NCI-H526 treated with DMSO at 0.1 percent for 48 hours (cell line): ENCODE measurements at regions not wholly inside any gene's neighbourhood (a gene's known extent, or its start where the extent isn't known, plus 50 kb on each side); places are given as distances from the start of the nearest gene placed in this dataset.

Experiments used
- DNase-seq: peaks from one replicate; lab custom pipeline; 2025; lab: John Stamatoyannopoulos, UW

DNA sequence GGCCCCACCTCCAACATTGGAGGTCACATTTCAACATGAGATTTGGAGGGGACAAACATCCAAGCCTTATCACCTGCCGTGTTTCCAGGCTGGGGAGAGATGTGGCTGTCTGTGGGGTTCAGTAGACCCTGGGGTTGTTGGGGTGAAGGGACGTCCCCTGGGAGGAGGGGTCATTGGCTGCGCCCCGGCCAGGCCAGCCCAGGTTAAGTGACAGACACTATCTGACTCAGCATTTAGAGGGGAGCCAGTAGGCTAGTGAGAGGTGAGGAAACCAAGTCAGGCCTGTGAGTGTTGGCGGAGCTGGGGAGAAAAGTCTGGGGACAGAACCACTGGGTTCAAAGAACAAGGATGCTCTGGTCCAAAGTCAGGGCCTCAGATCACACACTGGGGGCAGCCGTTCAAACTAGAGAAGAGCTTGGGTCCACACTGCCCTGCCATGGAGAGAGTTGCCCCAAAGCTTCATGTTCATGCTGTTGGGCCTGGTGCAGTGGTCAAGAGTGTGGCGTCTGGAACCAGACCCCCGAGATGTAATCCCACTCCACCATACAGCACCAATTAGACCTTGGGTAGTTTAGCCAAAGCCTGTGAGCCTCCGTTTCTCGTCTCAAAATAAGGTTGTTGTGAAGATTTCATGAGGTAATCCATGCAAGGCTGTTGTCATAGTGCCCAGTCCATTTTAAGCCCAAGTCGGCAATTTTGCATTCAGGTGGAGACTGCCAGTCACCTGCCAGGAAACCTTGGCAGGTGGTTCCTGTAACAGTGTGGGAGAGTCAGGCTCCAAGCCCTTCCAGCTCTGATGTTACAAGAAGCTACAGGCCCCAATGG lies 1289.6 kb downstream of the TBC1D22A start:
- no peak for DNase-seq

DNA sequence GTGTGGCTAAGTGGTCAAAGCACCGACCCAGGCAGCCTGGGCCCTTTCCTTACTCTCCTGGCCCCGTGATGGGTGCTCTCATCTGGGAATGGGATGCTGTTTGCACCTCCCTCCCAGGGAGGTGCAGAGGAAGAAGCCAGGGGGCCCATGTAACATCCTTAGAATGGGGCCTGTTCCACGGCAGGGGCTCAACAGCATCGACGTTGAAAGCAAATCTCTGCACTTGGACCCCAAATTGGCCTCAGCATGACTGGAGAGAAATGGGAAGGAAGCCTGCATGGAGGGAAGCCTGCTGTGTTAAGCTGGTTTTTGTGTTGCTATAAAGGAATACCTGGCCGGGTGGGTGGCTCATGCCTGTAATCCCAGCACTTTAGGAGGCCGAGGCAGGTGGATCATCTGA lies 1288.4 kb downstream of the TBC1D22A start:
- DNase-seq, result no peak

DNA sequence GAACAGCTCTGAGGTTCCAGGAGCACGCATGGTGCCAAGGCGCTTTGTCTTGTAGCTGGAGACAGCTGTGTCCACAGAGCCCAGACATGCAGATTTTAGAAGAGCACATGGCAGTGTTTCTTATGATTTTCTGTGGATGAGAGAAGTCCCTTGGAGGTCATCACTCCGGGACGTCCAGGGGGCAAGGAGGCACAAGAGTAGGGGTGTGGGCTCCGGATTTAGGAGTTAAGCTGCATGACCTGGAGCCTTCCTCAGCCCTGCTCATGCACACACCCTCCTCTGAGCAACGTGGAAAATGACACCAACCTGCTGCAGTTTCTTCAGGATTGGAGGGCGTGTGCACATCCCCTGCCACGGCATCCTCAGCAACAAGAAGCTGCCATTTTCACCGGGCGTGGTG lies 1286.7 kb downstream of the TBC1D22A start:
- DNase-seq, result no peak

DNA sequence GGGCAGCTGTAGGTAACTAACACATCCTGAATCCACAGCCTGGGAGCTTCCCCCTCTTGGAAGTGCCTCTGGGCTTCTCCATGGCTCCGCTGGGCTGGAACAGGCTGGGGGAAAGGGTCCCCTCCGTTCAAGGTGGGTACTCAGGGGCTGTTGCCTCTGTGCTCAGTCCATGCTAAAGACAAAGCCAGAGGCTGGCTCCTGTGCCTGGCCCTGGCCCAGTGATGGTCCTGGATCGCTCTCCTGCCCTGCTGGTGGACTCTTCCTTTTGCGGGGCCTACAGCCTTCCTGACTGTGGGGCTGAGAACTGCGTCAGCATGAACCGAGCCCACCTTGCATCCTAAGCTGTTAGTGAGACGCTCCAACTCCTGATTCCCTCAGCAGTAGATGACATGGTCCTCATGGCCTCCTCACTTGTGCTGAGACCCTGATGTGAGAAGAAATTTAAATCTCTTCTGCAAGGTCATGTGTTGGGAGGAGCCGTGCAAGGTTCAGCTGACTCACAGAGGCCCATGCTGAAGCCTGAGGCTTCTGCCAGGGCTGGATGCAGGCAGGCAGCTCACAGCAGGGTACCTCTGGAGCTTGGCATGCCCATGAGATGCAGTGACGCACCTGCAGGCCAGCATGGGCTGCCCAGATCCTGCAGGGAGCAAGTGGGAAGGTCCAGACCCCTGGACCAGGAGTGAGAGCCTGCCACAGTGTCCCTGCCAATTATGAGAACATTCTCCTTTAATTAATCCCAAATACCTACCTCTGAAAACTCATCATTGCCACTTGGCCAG lies 1285.5 kb downstream of the TBC1D22A start:
- DNase-seq, result no peak

DNA sequence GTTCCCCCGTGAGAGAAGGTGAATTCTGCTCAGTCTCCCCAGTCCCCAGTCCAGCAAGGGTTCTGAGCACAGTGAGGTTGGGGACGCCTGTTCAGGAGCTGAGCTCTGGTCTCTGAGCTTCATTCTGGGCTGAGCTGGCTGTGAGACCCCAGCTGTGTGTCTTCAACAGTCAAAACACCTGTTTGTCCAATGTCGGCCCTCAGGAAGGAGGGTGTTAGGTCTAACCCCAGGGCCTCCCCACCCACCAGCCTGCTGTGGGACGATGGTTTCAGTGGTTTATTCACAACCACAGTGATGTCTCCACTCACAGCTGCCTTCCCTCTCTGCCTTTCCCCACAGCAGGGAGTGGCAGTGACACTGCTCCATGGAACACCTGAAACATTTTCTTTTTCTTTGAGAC lies 1282.9 kb downstream of the TBC1D22A start:
- no peak for DNase-seq

DNA sequence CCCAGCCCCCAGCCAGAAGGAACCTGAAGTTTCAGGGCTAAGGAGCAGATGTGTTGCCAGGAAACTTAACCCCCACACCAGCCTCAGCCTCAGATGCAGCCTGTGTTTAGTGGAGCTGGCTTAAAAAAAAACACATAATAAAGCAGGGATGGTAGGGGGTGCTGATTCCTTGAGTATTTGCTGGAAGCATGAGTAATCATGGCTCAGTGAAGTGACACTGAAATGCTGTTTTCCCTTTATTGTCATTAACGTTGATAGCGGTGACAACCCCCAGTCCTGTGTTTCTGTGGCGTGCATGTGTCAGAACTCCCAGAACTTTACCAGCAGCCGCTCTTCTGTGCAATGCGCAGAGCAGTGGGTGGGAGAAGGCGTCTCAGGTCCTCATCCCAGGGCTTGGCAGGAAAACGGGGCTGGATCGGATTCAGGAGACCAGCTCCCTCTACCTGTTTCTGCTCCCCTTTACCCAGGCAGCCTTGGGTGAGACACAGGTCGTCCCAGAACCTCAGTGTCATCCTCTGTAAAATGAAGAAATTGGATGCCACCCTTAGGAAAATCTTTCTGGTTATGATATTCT lies 1282.1 kb downstream of the TBC1D22A start:
- DNase-seq, result no peak

DNA sequence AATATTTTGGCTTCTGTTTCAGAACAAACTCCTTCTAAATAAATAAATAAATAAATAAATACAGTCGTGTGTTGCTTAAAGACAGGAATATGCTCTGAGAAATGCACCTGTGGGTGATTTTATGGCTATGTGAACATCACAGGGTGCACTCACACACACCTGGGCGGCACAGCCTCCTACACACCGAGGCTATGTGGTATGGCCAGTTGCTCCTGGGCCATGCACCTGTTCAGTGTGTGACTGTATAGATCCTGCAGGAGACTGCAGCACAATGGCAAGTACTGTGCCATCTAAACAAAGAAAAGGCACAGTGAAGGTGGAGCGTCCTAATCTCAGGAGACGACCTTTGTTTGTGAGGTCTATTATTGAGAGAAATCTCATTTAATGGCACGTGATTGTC lies 1281.1 kb downstream of the TBC1D22A start:
- no peak for DNase-seq

DNA sequence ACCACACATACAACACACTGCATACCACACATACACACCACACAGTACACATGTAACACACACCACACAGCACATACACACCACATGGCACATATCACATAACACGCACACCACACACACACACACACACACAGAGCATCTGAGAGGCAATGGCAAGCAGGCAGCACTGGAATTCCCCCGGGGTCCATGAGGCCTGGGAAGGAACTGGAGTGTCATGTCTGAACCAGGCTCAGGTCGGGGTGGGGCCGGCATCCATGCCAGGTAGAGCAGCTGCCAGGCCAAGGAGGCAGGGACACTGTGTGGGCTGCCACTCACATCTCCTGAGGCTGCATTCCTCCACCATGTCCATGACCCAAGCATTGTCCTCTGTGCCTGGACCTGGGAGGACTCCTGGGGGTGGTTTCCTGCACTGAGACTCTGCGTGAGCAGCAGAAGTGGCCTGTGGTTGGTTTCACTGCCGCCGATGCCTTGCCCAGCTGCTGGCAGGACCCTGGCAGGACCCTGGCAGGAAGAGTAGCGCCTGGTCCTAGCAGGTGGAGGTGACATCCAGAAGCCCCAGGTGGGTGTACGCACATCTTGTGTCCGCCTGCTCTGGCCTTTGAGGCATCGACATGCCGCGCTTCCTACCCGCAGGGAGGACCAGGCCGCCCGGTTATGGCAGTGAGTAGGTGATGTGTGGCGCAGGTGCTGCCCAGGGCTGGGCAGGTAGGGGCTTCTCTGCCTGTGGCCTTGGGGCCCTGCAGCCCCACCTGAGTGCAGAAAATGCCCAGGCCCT lies 1280.4 kb downstream of the TBC1D22A start:
- DNase-seq, result no peak

DNA sequence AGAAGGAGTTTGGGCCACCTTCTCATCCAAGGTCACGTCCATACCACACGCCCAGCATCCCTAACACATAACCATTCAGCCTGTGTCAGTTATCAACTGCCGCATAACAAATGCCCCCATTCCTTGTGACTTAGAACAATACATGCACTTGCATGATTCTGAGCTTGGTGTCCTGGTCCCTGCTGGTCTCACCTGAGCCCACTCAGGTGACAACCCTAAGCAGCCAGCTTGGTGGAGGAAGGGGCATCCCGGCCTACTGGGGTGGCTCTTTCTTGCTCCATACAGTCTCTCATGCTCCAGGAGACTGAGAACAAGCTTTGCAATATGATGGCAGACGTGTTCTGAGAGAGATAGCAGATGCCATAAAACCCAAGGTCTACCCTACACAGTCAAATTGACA lies 1276.9 kb downstream of the TBC1D22A start:
- DNase-seq, result no peak

DNA sequence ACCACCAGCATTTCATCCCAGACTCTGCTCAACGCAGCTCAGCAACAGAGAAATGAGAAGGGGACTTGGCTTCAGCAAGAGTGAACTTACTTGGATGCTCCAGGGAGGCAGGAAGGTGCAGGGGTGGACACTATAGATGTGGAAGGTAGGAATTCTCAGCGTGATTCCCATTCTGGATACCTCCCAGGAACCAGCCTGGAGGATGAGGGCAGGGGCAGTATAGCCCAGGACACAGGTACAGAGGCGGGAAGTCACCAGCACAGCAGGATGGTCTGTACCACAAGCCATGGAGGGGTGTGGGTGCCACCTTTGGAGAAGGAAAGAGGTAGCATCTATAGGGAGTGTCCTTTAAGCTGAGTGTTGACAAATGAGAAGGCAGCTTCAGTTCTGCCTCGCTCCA lies 1275.2 kb downstream of the TBC1D22A start:
- no peak for DNase-seq

DNA sequence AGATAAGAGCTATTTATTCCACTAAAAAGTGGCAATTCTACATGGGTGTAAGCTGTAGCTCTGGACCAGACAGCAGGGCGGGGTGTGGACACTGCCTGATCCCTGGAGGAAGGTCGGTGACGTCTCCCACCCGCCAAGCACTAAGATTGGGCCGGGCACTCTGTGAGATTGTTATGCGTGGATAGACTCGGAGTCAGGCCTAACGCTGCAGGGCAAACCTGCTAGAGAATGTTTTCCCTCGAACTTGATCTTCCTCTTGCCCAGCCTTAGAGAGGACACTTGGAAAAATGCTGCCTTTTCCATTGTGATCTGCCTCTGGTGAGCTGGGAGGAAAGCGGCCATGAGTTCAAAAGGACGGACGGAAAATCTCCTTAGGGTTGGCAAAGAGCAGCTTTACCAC lies 1273.4 kb downstream of the TBC1D22A start:
- DNase-seq, result no peak

DNA sequence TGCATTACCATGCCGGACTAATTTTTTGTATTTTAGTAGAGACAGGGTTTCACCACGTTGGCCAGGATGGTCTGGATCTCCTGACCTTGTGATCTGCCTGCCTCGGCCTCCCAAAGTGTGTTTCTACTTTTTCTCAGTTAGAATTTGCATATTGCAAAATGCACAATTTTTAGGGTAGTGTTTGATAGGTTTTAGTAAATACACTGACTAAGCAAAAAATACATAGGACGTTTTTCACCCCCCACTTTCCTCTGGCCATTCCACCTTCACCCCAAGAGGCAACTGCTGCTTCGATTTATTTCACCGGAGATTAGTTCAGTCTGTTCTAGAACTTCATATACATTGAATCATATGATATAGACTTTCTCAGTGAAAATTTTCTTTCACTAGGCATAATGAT lies 1269.1 kb downstream of the TBC1D22A start:
- no peak for DNase-seq

DNA sequence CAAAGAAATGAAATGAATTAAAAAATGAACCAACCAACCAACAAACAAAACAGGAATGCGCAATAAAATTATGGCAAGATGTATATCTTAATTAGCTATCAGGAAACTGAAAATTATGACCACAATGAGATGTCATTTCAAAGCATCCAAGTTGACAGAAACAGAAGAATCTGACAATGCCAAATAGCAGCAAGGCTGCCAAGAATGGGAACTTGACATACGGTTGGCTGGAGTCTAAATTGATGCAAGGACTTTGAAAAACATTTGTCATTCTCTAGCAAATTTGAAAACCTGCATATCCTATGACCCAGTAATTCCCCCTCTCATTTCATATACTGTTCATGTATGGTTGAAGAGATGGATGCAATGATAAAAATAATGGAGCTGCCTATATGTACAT lies 1262.6 kb downstream of the TBC1D22A start:
- DNase-seq, result no peak

DNA sequence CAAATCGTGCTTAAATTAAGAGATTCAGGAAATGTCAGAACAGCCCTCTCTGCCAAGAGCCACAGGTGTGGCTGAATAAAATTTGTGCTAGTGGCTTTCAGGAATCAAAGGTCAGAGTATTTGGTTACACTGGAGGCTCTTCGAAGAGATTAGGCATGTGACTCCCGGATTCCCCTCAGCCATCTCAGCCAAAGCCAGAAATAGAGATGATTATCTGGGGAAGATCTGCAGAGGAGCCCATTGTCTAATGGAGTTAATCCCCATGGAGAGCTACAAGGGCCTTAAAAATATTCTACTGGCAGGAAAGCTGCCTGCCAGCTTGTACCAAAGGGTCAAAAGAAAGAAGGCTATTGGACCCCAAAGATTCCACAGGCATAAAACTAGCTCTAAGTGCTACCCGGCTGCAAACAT lies 1259.5 kb downstream of the TBC1D22A start:
- no peak for DNase-seq

DNA sequence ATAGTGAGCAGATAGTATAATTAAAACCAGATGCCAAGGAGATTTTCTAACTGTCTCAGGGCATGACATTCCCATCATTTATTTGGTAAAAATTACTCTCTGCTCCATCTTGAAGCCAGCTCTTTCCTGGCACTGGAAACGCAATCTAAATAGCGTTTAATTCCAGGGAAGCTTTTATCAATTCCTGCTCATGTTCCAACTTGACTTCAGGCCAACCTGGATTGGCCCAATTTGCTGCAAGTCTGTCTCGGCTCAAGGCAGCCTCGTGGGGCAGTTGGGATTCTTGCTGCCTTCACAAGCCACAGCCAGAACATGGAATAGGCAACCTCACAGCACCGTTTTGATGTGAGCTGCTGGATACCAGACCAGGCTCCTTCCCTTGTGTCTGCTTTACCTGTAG lies 1255.9 kb downstream of the TBC1D22A start:
- DNase-seq, result no peak

DNA sequence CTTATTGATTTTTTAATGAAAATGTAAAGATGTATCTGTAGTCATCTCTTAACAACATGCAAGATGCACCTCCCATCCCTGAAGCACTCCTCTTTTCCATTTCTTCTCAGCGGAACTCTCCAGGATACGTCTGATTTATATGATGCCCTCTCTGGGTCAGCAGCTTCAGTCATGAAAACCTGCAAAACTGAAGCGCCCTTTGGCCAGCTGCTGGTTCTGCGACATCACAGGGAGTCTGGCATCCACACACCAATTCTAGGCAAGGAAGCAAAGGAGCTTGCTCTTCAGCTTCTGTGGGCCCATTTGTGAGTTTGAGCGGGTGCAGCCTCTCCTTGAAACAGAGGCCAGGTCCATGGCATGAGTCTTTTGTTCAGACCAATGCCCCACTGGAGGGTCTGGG lies 1253.3 kb downstream of the TBC1D22A start:
- no peak for DNase-seq

DNA sequence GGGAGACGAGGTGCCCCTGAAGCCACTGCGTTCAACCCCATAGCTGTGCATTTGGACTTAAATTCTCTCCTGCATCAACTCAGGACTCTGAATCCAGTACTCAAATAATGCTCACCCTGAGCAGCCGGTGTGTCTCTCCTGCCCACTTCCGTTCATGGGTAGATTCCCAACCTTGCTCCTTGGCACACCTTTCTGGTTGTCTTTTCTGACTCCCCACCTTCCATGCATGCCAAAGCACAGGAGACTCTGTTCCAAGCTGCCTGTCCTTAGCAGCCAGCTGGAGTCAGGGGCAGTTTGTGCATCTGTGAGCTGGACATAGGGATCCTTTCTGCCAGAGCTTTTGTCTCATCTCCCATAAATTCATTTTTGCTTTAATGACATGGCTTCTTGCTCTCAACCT lies 1242.5 kb downstream of the TBC1D22A start:
- no peak for DNase-seq

DNA sequence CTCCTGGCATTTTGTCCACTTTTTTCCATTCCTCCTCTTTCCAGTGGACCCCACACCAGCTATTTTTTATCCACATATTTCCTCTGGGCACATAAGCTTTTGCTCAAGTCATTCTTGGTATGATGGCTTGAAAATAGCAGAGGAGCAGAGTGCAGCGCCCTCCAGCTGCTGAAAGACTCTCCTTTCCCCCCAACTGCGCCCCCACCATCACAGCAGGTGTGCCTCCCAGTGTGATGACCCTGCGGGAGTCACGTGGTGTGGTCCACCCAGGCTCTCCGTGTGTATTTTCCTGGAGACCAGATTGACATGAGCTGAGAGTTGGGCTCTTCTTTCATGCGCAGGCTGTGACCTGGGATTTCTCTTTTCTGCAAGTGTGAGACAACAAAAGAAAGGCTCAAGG lies 1241.6 kb downstream of the TBC1D22A start:
- no peak for DNase-seq

DNA sequence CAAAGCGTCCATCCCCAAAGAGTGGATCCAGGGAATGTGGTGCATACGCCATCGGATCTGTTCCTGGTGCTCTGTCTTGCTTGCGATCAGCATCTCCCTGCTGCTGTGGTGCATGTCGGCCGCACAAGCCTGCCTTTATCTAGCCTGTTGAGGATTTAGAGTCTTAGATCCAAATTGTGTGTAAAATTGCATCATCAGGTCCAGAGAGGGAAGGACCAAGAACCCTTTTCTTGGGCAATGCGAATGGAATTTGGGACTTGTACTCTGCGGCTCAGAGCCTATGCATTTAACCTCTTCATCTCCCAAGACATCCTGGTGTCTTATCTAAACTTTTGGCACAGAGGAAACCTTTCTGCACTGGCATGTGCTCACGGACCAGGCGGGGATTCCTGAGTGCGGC lies 1238.7 kb downstream of the TBC1D22A start:
- no peak for DNase-seq

DNA sequence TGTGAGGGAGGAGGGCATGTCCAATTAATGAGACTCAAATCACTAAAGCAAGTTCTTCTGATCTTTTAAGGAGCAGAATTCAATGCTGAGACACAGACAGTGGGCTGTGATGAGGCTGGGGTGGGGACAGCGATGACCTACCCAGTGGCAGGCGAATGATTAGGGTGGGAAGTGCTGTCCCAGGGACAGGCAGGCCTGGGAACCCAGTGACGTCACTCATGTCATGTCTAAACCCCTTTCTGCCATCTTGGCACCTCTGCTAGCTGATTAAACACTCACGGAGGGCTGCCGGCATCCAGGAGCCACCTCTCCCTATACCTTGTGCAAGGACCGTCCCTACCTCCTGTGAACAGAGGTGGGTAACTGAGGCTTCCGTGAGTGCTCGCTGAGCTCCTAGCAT lies 1235.2 kb downstream of the TBC1D22A start:
- DNase-seq, result no peak

DNA sequence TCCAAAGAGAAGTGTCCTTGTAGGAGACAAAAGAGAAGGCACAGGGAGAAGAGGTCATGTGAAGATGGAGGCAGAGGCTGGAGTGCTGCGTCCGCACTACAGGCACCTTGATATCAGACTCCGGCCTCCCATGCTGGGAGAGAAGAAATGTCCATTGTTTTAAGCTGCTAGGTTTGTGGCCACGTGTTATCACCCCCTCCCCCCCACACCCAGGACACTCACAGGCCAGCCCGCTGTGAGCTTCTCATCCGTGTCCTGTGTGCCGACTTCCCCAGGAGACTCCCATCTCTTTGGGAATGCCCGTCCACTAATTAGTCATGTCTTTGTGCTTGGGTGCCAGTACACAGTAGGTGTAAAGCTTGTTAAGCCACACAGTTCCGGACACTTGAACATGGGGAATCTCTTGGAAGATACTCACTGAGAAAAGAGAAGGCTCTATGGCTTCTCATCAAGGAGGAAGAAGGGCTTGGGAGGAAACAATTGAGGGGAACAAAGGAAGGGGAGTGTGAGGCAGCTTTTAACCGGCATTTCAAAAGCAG lies 1234.7 kb downstream of the TBC1D22A start:
- DNase-seq, result no peak

DNA sequence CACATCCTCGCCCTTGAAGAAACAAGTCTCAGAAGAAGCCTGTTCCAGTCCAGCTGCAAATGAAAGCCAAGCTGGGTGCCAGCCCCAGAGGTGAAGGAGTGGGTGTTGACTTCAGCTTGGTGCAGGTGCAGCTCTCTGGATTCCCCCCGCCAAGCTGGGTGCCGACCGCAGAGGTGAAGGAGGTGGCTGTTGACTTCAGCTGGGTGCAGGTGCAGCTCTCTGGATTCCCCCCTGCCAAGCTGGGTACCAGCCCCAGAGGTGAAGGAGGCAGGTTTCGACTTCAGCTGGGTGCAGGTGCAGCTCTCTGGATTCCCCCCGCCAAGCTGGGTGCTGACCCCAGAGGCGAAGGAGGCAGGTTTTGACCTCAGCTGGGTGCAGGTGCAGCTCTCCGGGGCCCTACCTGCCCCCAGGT lies 1234.0 kb downstream of the TBC1D22A start:
- no peak for DNase-seq
